ENCODE measurements at regions not wholly inside any gene's neighbourhood (a gene's known extent, or its start where the extent isn't known, plus 50 kb on each side); places are given as distances from the start of the nearest gene placed in this dataset.
A peak's percentile ranks its signal among the peaks of the same experiment; 100 is the strongest.

DNA sequence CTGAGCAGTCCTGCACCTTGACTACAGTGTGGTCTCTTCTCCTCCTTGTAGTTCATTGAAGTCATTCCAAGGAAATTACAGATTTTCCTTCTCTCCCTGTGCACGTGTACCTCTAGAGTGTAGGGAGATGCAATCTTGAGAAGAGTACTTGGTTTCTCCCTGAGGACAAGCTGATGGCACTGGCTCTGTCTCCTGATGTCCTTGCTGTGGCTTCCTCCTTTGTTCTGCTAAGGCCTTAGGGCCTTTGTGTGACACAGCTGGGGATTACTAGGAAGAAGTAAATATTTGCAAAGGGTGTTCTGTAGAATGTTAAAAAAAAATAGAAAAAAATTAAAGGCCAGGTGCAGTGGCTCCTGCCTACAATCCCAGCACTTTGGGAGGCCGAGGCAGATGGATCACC is 66.2 kb upstream of the APOBEC4 start:
- ATAC-seq (no peak), DNase-seq (ENCODE audit: low spot score) (no peak)
- intact Hi-C loops (cut with DNase I) = no loop called here

DNA sequence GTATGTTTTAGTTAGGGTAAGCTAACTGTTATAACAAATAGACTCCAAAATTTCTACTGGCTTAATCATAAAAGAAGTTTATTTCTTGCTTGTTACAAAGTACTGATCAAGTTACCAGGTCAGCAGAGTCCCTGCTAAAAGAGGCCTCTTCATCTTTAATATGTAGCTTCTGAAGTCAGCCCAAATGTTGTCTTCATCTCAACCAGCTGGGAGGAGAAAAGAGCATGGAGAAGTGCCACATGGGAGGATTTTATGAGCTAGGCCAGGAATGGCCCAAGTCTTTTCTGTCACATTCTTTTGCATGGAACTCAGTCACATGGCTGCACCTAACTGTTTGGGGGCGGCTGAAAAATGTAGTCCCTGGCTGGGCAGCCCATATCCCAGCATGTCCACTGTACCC is 63.2 kb upstream of the APOBEC4 start:
- intact Hi-C loops (cut with DNase I) = no loop called here
- no peak for DNase-seq (ENCODE audit: low spot score)
- no peak for ATAC-seq

DNA sequence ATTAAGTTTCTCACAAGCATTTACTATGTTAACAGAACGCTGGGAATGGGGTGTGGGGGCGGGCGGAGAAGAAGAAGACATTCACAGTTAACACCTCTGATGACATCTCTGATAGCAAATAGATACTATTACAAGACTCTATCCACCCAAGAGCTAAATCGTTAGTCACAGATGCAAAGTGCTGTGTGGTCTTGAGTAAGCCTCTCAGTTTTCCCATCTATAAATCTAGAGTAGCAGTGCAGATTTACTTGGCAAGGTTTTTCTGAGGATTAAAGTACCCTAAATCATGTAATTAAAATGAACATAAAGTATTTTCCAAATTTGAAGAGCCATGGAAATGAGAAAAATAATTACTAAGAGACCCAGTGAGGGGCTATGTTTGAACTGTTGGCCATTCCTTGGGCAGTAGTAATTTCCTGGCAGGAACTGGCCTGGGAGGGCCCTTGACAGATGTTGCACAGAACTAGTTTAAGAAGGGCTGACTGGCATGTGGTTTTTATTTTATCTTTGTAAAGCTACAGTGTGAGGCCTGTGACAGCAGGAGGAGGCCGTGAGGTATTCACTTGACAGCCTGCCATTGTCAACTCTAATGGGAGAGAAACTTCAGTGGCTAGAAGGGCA is 58.7 kb upstream of the APOBEC4 start:
- DNase-seq (ENCODE audit: low spot score) (no peak), ATAC-seq (peak; percentile 78)
- intact Hi-C loops (cut with DNase I) = no loop called here

DNA sequence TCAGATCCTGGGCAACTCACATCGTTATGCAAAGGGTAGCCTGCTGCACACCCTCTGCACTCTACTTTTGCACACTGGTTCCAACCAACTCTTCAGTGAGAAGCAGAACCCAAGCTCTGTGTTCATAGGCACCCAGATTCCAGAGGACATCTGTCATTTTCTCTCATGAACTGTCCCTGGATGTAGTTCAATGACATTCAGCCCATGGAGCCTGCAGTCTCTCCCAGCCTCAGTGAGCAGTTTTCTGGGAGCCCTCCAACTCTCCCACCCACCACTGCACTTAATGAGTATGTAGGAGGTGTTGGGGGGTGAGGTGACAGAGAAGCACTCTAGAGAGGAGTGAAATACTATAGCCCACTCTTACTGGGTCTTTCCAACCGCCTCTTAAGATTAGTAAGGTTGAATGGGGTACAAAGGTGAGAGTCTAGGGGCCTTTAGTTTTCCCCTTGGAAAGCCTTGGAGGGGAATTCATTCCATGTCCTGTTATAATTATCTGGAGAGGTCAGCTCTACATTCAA is 58.1 kb upstream of the APOBEC4 start:
- DNase-seq (ENCODE audit: low spot score) (no peak), ATAC-seq (no peak)
- intact Hi-C loops (cut with DNase I) = no loop called here

DNA sequence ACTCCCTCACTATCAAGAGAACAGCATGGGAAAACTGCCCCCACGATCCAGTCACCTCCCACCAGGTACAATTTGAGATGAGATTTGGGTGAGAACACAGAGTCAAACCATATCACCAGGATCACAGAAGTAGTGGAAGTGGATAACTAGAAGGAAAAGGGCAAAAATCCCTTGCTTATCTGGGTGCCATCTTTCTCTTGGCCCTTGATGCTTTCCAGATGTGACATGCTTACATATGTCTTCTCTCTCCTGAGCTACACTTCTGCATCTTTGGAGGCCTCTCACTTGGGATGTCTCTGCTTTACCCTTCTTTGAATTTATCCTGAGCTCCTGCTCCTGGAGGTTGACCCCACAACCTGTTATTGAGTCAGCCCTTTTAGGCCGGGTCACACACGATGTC is 57.6 kb upstream of the APOBEC4 start:
- ATAC-seq = no peak
- no peak for DNase-seq (ENCODE audit: low spot score)
- intact Hi-C loops (cut with DNase I) = no loop called here

DNA sequence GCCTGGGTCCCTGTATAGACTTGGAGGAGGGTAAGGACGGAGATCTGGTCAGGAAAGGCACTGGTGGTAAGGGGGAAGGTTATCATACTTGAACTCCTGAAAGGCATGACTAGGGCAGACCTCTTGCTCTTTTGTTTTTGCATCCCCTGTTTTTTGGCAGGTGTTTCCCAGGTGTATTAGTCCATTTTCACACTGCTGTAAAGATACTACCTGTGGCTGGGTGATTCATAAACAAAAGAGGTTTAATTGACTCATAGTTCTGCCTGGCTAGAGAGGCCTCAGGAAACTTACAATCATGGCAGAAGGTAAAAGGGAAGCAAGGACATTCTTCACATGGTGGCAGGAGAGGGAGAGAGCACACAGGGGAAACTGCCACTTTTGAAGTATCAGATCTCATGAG is 57.2 kb upstream of the APOBEC4 start:
- DNase-seq (ENCODE audit: low spot score) = no peak
- no peak for ATAC-seq

DNA sequence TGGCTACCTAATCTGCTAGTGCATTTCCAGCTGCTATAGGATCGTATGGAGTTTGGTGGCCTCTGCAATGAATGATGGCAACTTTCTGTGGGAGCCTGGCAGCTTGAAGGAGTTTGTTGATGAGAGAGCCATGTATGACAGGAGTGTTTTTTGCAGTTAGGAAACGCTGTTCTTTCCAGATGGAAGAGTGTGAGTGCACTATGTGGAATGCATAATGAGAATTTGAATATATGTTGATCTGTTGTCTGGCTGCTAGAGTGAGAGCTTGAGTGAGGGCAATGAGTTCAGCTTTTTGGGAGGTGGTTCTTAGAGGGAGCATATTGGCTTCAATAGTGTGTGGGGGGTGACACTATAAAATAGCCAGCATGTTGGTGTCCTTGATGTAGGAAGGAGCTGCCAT is 51.0 kb upstream of the APOBEC4 start:
- ATAC-seq (no peak), DNase-seq (ENCODE audit: low spot score) (no peak)
- intact Hi-C loops (cut with DNase I) = no loop called here

More for the DNA sequence above, 57.2 kb upstream of the APOBEC4 start:
- intact Hi-C loops (cut with DNase I) = no loop called here
